ENCODE measurements at regions not wholly inside any gene's neighbourhood (a gene's known extent, or its start where the extent isn't known, plus 50 kb on each side); places are given as distances from the start of the nearest gene placed in this dataset.

DNA sequence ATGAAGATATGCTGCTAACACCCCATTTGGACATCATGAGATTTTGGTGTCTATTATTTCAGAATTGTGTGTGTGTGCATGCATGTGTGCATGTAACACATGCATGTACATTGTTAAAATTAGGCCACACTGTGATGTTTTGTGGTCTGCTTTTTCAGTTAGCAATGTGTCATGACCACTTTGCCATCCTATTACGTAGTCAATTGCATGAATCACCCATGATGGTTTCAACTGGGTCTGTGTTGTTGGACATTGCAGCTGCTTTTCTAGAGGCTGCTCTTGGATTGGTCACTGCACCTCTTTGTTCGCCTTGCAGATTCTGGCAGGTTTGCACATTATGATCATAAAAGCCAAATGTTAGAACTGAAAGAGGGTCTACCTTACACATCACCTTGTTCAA lies 101.0 kb upstream of the THBS1 start:
- Mint-ChIP-seq H3K4me3 (no peak overlapping the region), H3K9me3 (peaks cover 0 to 3% (median 0%) of the 10 kb centered on the region in 7 donors), H3K36me3 (no peaks in the 10 kb centered on the region), H3K4me1 (no peaks in the 10 kb centered on the region), H3K27ac (no peak overlapping the region), H3K27me3 (peaks cover 20% of the 10 kb centered on the region)
- ATAC-seq (ENCODE audit: low read depth in 2 of 2) (no peak), DNase-seq (no peak)
- H3K9me3 ChIP-seq (ENCODE audit: control insufficient read depth in 2 of 2, low read length in 2 of 2) = no peaks in the 10 kb centered on the region
- H3K4me3 ChIP-seq (ENCODE audit: low read depth, low read length) = no peak overlapping the region
- H3K27me3 ChIP-seq (ENCODE audit: control insufficient read depth, insufficient read depth, low read length) = peaks cover 14% of the 10 kb centered on the region
- no peaks in the 10 kb centered on the region for H3K36me3 ChIP-seq (ENCODE audit: control insufficient read depth, insufficient read depth, low read length)
- no peak overlapping the region for H3K27ac ChIP-seq (ENCODE audit: insufficient read depth, low read length, poor library complexity, severe bottlenecking)
- no peaks in the 10 kb centered on the region for H3K4me1 ChIP-seq (ENCODE audit: control insufficient read depth, insufficient read depth, low read length, poor library complexity, severe bottlenecking)

DNA sequence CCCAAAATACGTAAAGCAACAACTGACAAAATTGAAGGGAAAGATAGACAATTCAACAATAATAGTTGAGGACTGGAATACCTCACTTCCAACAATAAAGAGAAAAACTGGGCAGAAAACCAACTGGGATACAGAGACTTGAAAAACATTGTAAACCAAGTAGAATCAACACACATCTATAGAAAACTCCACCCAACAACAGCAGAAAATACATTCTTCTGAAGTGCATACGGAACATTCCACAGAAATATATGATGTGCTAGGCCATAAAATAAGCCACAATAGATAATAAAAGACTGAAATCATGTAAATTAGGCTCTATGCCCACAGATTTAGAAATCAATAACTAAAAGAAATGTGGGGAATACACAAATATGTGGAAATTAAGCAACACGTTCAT lies 98.4 kb upstream of the THBS1 start:
- Histone ChIP-seq H3K36me3 (ENCODE audit: control insufficient read depth, insufficient read depth, low read length) (no peaks in the 10 kb centered on the region), H3K9me3 (ENCODE audit: control insufficient read depth in 2 of 2, low read length in 2 of 2) (no peaks in the 10 kb centered on the region), H3K27me3 (ENCODE audit: control insufficient read depth, insufficient read depth, low read length) (peaks cover 9% of the 10 kb centered on the region), H3K4me3 (ENCODE audit: low read depth, low read length) (no peak overlapping the region), H3K4me1 (ENCODE audit: control insufficient read depth, insufficient read depth, low read length, poor library complexity, severe bottlenecking) (no peaks in the 10 kb centered on the region), H3K27ac (ENCODE audit: insufficient read depth, low read length, poor library complexity, severe bottlenecking) (no peak overlapping the region)
- H3K4me1 Mint-ChIP-seq = no peaks in the 10 kb centered on the region
- H3K4me3 Mint-ChIP-seq = no peak overlapping the region
- no peak for ATAC-seq (ENCODE audit: low read depth in 2 of 2)
- no peak for DNase-seq
- H3K27ac Mint-ChIP-seq = no peak overlapping the region
- no peaks in the 10 kb centered on the region for H3K36me3 Mint-ChIP-seq
- H3K9me3 Mint-ChIP-seq = peaks cover 0 to 4% (median 0%) of the 10 kb centered on the region in 7 donors
- peaks cover 20% of the 10 kb centered on the region for H3K27me3 Mint-ChIP-seq

DNA sequence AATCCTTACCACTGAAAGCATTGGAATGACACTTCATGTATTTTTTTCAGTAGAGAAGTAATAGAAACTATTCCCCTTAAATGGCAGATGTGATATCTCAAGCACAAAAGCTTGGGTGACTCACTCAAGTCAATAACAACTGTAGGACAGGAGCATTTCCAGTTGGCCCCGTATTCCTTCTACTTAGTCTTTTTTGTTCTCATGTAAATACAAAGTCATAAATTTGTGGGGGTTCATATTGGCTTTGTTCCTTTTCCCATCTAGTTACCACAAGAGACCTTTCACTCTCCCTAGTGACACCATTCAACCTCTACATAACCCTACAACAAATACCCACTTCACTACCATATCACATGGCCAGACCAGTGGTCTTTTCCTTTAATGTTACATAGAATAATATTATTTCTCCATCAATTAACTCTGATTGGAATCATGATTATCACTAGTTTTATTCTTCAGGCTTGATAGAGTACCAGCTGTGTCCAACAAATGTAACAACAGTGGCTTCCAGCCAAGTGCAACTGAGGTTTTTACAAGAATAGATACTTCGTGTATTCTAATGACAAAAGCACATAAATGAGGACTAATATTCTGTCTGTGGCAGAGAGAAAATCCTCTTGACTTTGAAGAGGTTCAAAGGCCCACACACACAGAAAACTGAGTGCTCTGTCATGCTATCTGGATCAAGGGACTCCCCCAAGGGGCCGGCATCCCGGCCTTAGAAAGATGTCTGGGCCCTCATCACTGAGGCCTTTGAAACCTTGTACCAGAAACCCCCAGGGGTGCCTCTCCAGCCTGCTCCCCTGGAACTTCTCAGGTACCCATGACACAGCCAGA lies 94.0 kb upstream of the THBS1 start:
- no peaks in the 10 kb centered on the region for H3K36me3 Mint-ChIP-seq
- H3K36me3 ChIP-seq (ENCODE audit: control insufficient read depth, insufficient read depth, low read length) = no peaks in the 10 kb centered on the region
- H3K4me3 Mint-ChIP-seq = no peak overlapping the region
- H3K4me1 Mint-ChIP-seq = no peaks in the 10 kb centered on the region
- no peaks in the 10 kb centered on the region for H3K4me1 ChIP-seq (ENCODE audit: control insufficient read depth, insufficient read depth, low read length, poor library complexity, severe bottlenecking)
- no peak overlapping the region for H3K27ac ChIP-seq (ENCODE audit: insufficient read depth, low read length, poor library complexity, severe bottlenecking)
- H3K9me3 Mint-ChIP-seq = peaks cover 0 to 6% (median 0%) of the 10 kb centered on the region in 7 donors
- ATAC-seq (ENCODE audit: low read depth in 2 of 2) (no peak), DNase-seq (no peak)
- H3K9me3 ChIP-seq (ENCODE audit: control insufficient read depth in 2 of 2, low read length in 2 of 2) = no peaks in the 10 kb centered on the region
- H3K27me3 Mint-ChIP-seq = peaks cover 17% of the 10 kb centered on the region
- H3K27me3 ChIP-seq (ENCODE audit: control insufficient read depth, insufficient read depth, low read length) = peaks cover 4% of the 10 kb centered on the region
- H3K4me3 ChIP-seq (ENCODE audit: low read depth, low read length) = no peak overlapping the region
- no peak overlapping the region for H3K27ac Mint-ChIP-seq

DNA sequence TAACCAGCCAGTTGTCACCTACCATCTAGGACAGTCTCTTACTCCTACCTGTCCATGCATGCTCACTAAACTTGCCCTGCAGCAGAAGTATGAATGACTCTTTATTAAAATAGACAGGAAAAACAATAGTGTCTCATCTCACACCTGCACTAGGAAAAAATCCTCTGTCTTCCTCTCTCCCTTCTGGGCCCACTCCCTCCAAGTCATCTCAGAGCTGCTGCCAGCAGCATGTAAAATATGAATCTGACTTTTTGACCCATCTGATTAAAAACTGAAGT lies 93.5 kb upstream of the THBS1 start:
- Histone ChIP-seq H3K27ac (ENCODE audit: insufficient read depth, low read length, poor library complexity, severe bottlenecking) (no peak overlapping the region), H3K27me3 (ENCODE audit: control insufficient read depth, insufficient read depth, low read length) (peaks cover 4% of the 10 kb centered on the region), H3K9me3 (ENCODE audit: control insufficient read depth in 2 of 2, low read length in 2 of 2) (no peaks in the 10 kb centered on the region), H3K4me1 (ENCODE audit: control insufficient read depth, insufficient read depth, low read length, poor library complexity, severe bottlenecking) (no peaks in the 10 kb centered on the region), H3K36me3 (ENCODE audit: control insufficient read depth, insufficient read depth, low read length) (no peaks in the 10 kb centered on the region), H3K4me3 (ENCODE audit: low read depth, low read length) (no peak overlapping the region)
- no peak for ATAC-seq (ENCODE audit: low read depth in 2 of 2)
- peaks cover 17% of the 10 kb centered on the region for H3K27me3 Mint-ChIP-seq
- H3K36me3 Mint-ChIP-seq = no peaks in the 10 kb centered on the region
- peaks cover 0 to 6% (median 0%) of the 10 kb centered on the region in 7 donors for H3K9me3 Mint-ChIP-seq
- DNase-seq = no peak
- no peak overlapping the region for H3K4me3 Mint-ChIP-seq
- H3K4me1 Mint-ChIP-seq = no peaks in the 10 kb centered on the region
- no peak overlapping the region for H3K27ac Mint-ChIP-seq

DNA sequence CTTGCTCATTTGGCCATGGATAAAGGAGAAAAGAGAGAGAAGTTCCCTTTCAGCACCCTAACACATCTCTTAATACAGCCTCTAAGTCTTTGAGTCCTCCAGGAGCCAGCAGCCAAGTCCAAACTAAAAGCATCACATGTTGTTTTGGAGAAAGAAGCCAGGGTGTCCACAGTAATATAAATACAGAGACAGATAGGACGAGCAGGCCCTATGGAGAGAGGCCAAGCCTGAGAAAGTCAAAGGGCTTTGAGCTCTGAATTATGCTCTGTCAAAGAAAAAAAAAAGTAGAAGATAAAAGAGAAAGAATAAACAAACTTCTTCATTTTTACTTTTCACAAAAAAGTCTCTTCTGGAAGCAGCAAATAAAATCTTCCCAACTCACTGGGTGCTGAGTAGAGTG lies 92.4 kb upstream of the THBS1 start:
- Histone ChIP-seq H3K27ac (ENCODE audit: insufficient read depth, low read length, poor library complexity, severe bottlenecking) (no peak overlapping the region), H3K27me3 (ENCODE audit: control insufficient read depth, insufficient read depth, low read length) (peaks cover 2% of the 10 kb centered on the region), H3K9me3 (ENCODE audit: control insufficient read depth in 2 of 2, low read length in 2 of 2) (no peaks in the 10 kb centered on the region), H3K36me3 (ENCODE audit: control insufficient read depth, insufficient read depth, low read length) (no peaks in the 10 kb centered on the region), H3K4me3 (ENCODE audit: low read depth, low read length) (no peak overlapping the region), H3K4me1 (ENCODE audit: control insufficient read depth, insufficient read depth, low read length, poor library complexity, severe bottlenecking) (no peaks in the 10 kb centered on the region)
- H3K4me1 Mint-ChIP-seq = no peaks in the 10 kb centered on the region
- peaks cover 0 to 6% (median 0%) of the 10 kb centered on the region in 7 donors for H3K9me3 Mint-ChIP-seq
- H3K4me3 Mint-ChIP-seq = no peak overlapping the region
- DNase-seq (no peak), ATAC-seq (ENCODE audit: low read depth in 2 of 2) (no peak)
- no peak overlapping the region for H3K27ac Mint-ChIP-seq
- peaks cover 12% of the 10 kb centered on the region for H3K27me3 Mint-ChIP-seq
- no peaks in the 10 kb centered on the region for H3K36me3 Mint-ChIP-seq

DNA sequence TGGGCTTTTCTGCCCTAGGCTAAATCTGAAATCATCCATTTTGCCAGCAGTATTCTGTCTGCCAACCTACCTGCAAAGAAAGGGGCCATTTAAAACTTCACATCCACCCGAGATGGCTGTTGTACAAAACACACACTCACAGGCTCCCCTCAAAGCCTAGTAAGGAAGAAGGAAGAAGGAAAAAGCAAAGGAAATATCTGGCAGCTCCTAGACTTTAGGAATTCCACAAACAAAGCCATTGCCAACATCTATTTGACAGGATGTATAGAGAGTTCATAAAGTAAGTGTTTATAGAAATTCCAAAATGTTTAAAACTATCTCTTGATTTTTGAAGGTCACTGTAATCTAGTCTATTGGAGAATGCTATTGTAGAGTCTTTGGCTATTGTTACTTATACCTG lies 91.9 kb upstream of the THBS1 start:
- Histone ChIP-seq H3K27ac (ENCODE audit: insufficient read depth, low read length, poor library complexity, severe bottlenecking) (no peak overlapping the region), H3K4me3 (ENCODE audit: low read depth, low read length) (no peak overlapping the region), H3K27me3 (ENCODE audit: control insufficient read depth, insufficient read depth, low read length) (peaks cover 2% of the 10 kb centered on the region), H3K36me3 (ENCODE audit: control insufficient read depth, insufficient read depth, low read length) (no peaks in the 10 kb centered on the region), H3K9me3 (ENCODE audit: control insufficient read depth in 2 of 2, low read length in 2 of 2) (no peaks in the 10 kb centered on the region), H3K4me1 (ENCODE audit: control insufficient read depth, insufficient read depth, low read length, poor library complexity, severe bottlenecking) (no peaks in the 10 kb centered on the region)
- no peak overlapping the region for H3K4me3 Mint-ChIP-seq
- ATAC-seq (ENCODE audit: low read depth in 2 of 2) (no peak), DNase-seq (no peak)
- H3K4me1 Mint-ChIP-seq = no peaks in the 10 kb centered on the region
- peaks cover 0 to 3% (median 0%) of the 10 kb centered on the region in 7 donors for H3K9me3 Mint-ChIP-seq
- no peak overlapping the region for H3K27ac Mint-ChIP-seq
- peaks cover 12% of the 10 kb centered on the region for H3K27me3 Mint-ChIP-seq
- H3K36me3 Mint-ChIP-seq = no peaks in the 10 kb centered on the region

DNA sequence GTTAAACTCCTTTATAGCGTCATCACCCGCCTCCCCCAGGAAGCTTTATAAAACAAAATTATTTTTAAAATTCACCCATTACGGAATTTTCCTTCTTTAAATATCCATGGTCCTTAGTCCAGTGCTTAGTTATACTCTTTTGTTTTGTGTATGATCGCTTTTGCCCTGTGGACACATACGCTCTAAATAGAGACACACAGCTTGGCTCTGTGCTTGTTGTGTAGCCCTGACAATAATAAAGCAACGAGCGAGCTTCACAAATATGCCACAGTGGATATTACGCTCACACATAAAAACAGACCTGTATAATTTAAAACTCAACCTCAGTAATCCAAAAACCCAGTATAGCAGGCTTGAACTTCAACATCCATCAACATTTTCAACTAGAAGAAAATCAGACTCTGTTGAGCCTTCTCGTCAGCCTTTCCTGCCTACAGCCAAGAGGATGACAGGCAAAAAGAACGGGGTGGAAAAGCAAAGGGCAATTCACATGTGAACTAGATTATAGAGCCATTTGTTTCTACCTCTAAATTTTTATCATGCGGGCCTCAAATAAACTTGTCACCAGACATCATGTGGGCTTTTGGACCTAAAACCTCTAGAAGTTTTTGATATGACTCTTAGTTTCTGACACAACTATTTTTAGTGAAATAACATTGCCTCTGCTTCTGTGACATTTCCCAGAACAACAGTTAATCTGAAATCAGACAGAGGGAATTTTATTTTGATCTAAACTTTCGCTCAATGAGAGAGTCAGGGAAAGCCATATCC lies 89.6 kb upstream of the THBS1 start:
- H3K4me3 Mint-ChIP-seq = no peak overlapping the region
- H3K4me1 Mint-ChIP-seq = no peaks in the 10 kb centered on the region
- H3K27ac Mint-ChIP-seq = no peak overlapping the region
- no peak for DNase-seq
- no peaks in the 10 kb centered on the region for H3K36me3 ChIP-seq (ENCODE audit: control insufficient read depth, insufficient read depth, low read length)
- H3K36me3 Mint-ChIP-seq = no peaks in the 10 kb centered on the region
- H3K4me3 ChIP-seq (ENCODE audit: low read depth, low read length) = no peak overlapping the region
- no peaks in the 10 kb centered on the region for H3K27me3 ChIP-seq (ENCODE audit: control insufficient read depth, insufficient read depth, low read length)
- H3K27ac ChIP-seq (ENCODE audit: insufficient read depth, low read length, poor library complexity, severe bottlenecking) = no peak overlapping the region
- peaks cover 14% of the 10 kb centered on the region for H3K27me3 Mint-ChIP-seq
- no peaks in the 10 kb centered on the region for H3K9me3 ChIP-seq (ENCODE audit: control insufficient read depth in 2 of 2, low read length in 2 of 2)
- H3K9me3 Mint-ChIP-seq = peaks cover 0 to 3% (median 0%) of the 10 kb centered on the region in 7 donors
- no peaks in the 10 kb centered on the region for H3K4me1 ChIP-seq (ENCODE audit: control insufficient read depth, insufficient read depth, low read length, poor library complexity, severe bottlenecking)
- no peak for ATAC-seq (ENCODE audit: low read depth in 2 of 2)
